ENCODE measurements at regions not wholly inside any gene's neighbourhood (a gene's known extent, or its start where the extent isn't known, plus 50 kb on each side); places are given as distances from the start of the nearest gene placed in this dataset.
"Not testable (repeated sequence)": the region's sequence is repeated elsewhere in the genome, so short reads cannot be mapped to it uniquely, and the experiment has no call there.

- no peak for DNase-seq
Measured at GRCh38 chr13:60214213-60215055, 50.7 kb upstream of the DIAPH3 start.

- no peak for DNase-seq
Measured at GRCh38 chr13:60220072-60220471, 56.3 kb upstream of the DIAPH3 start.

GRCh38 chr13:60221581-60221980 is 57.9 kb upstream of the DIAPH3 start:
- no peak for DNase-seq

GRCh38 chr13:60226507-60226906 is 62.8 kb upstream of the DIAPH3 start:
- DNase-seq: no peak

GRCh38 chr13:60227158-60227557 is 63.4 kb upstream of the DIAPH3 start:
- no peak for DNase-seq

GRCh38 chr13:60229708-60230272 is 66.1 kb upstream of the DIAPH3 start:
- no peak for DNase-seq

GRCh38 chr13:60230593-60230992 is 66.9 kb upstream of the DIAPH3 start:
- DNase-seq: no peak

GRCh38 chr13:60242043-60242595 is 78.4 kb upstream of the DIAPH3 start:
- no peak for DNase-seq

GRCh38 chr13:60244381-60244780 is 80.7 kb upstream of the DIAPH3 start:
- DNase-seq: no peak

- not testable (repeated sequence) for DNase-seq
Measured at GRCh38 chr13:60251419-60251818, 87.7 kb upstream of the DIAPH3 start.

GRCh38 chr13:60258349-60258748 is 94.6 kb upstream of the DIAPH3 start:
- DNase-seq: no peak

- no peak for DNase-seq
Measured at GRCh38 chr13:60260440-60260839, 96.7 kb upstream of the DIAPH3 start.

GRCh38 chr13:60261432-60262351 is 98.0 kb upstream of the DIAPH3 start:
- no peak for DNase-seq

GRCh38 chr13:60265566-60265965 is 101.8 kb upstream of the DIAPH3 start:
- no peak for DNase-seq

- DNase-seq: peak; percentile 28
Measured at GRCh38 chr13:60267498-60268202, 103.9 kb upstream of the DIAPH3 start.

GRCh38 chr13:60268203-60268555 is 104.5 kb upstream of the DIAPH3 start:
- no peak for DNase-seq

- DNase-seq: no peak
Measured at GRCh38 chr13:60273971-60274527, 110.3 kb upstream of the DIAPH3 start.

- DNase-seq: no peak
Measured at GRCh38 chr13:60274655-60275054, 110.9 kb upstream of the DIAPH3 start.

GRCh38 chr13:60275208-60275607 is 111.5 kb upstream of the DIAPH3 start:
- no peak for DNase-seq

- not testable (repeated sequence) for DNase-seq
Measured at GRCh38 chr13:60280524-60280923, 116.5 kb upstream of the TDRD3 start.

- DNase-seq: no peak
Measured at GRCh38 chr13:60282186-60282585, 114.8 kb upstream of the TDRD3 start.

GRCh38 chr13:60282708-60283107 is 114.3 kb upstream of the TDRD3 start:
- DNase-seq: no peak

Data from CD4-positive, alpha-beta T cell treated with Interleukin-12 subunit alpha and Interleukin-12 subunit beta, for 1 hour (primary cell).